HG02798 (cell line): ENCODE measurements at regions not wholly inside any gene's neighbourhood (a gene's known extent, or its start where the extent isn't known, plus 50 kb on each side); places are given as distances from the start of the nearest gene placed in this dataset.
"Not testable (repeated sequence)": the region's sequence is repeated elsewhere in the genome, so short reads cannot be mapped to it uniquely, and the experiment has no call there.

Experiments used
- ATAC-seq: cut with Tn5 transposase; IDR thresholded peaks from one replicate; pipeline ENCODE4 v1.9.1; 2021; ENCODE audit warnings: mild to moderate bottlenecking; ENCODE audit not compliant: unreplicated experiment, poor library complexity

DNA sequence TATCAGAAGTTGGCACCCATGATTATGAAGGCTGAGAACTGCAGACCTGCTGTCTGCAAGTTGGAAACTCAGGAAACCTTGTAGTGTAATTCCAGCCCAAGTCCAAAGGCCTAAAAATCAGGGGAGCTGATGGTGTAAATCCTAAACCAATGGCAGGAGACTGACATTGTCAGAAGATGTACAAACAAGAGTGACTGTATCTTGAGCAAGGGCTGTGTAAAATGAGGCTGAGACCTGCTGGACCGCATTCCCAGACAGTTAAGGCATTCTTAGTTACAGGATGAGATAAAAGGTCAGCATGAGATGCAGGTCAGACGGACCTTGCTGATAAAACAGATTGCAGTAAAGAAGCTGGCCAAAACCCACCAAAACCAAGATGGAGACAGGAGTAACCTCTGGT is 147.7 kb downstream of the COG6 start:
- no peak for ATAC-seq

DNA sequence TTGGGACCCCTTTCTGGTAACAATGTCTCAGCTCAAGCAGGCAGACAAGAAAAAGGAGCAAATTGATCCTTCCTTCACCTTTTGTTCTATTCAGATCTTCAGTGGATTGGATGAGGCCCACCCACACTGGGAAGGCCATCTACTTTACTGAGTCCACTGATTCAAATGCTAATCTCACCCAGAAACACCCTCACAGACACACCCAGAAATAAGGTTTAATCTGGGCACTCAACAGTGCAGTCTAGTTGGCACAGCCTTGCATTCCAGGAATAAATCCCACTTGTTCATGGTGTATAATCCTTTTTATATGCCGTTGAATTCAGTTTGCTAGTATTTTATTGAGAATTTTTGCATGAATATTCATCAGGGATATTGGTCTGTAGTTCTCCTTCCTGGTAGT is 148.4 kb downstream of the COG6 start:
- ATAC-seq = no peak

DNA sequence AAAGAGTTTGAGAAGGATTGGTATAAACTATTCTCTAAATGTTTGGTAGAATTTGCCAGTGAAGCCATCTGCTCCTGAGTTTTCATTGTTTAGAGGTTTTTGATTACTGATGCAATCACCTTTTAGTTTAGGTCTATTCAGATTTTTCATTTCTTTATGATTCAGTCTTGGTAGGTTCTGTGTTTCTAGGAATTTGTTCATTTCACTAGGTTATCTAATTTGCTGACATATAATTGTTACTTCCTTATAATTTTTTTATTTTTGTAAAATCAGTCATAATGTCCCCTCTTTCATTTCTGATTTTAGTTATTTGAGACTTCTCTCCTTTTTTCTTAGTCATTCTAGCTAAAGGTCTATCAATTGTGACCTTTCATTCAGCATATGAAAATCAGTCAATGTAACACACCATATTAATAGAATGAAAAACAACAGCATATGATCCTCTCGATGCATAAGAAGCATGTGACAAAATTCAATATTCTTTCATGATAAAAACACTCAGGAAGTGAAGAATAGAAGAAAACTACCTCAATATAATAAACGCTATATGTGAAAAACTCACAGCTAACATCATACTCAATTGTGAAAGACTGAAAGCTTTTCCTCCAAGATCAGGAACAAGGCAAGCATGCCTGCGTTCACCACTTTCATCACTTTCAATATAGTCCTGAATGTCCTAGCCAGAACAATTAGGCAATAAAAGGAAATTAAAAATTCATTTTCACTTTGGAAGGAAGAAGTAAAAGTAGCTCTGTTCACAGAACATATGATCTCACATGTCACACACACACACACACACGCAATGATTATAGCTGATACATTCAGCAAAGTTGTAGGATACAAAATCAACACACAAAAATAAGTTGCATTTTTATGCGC is 149.1 kb downstream of the COG6 start:
- ATAC-seq = no peak

DNA sequence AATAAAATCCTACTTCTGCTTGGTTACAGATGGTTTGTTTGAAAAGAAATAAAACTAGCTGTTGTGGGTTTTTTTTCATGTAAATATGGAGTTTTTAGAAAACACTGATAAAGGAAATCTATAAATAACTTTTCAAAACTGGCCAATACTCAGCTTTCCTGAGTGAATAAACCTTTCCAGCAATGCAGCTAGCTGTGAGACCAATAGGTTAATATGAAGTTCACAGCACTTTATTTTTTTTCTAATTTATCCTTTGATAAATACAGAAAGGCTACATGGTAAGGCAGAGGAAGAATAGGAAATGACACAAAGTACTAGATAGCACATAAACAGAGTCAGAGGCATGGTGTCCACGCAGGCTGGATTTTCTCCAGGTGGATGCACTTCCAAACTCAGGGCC is 154.0 kb downstream of the COG6 start:
- ATAC-seq = no peak

- ATAC-seq = no peak
Measured at GRCh38 chr13:39810091-39810877, 154.8 kb downstream of the COG6 start.

DNA sequence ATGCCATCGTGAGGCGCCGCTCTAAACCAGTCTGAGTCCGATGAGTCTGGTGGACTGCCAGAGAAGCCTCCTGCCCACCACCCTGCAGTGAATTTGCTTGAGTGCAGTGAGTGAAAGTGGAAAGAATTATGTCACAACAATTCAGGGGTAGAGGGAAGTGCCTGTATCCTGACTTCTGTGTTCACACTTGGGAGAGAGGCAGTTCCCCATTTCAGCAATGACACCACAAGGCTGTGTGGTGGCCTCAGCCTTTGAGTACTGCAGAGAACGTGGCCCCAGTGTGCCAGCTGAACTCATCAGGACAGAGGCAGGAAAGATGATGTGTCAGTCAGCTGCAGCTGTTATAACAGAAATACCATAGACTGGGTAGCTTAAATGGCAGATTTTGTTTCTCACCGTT is 155.6 kb downstream of the COG6 start:
- no peak for ATAC-seq

DNA sequence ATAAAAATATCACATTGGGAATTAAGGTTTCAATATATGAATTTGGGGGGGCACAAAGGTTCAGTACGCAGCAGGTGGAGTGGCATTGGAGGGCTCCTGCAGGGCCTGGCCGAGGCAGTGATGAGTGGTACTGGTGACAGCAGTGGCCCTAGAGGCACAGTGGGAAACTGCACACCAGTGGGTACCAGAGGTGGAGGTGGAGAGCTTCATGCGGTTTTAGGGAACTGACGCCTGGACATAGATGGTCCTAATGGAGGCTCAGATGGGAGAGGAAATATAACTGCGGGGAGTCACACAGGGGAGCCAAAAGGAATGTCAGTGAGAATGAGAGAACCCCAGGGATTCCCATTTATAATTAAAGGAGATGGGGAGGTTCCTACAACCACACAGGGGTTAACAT is 156.2 kb downstream of the COG6 start:
- ATAC-seq = no peak

- ATAC-seq = no peak
Measured at GRCh38 chr13:39815345-39816111, 160.1 kb downstream of the COG6 start.

DNA sequence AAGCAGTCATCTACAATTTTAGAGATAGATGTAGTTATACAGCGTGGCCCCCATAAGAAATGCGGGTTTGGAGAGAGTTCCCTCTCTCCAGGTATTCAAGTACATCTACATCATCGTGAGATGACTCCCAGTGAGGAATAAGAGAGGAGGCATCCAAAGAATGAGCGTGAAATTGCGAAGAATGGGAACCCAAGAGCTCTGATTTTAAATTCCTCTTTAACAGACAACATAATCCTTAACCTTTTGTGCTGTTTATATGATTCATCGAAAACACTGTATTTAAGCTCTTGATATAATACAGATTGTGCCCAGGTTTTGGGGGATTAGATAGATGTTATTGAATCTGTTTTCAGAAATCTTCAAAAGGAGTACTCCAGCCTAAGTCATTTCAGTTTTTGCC is 161.5 kb downstream of the COG6 start:
- ATAC-seq = no peak

DNA sequence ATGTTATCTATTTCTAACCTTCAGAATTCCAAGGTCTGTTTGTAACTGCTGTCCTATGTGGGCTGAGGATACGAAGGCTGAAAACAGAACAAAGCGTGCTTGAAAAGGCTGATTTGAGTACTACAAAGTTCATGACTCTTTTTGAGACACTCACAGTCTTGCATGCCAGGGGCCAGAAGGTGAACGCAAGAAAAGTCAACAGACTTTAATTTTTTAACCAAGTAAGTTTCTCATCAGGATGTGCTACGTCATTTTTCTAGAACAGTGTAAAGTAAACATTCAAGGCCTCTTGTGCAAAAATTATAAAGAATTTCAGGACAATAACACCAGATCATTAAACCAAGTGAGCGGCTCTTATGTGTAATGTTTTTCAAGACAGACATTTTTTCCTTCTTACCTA is 163.5 kb downstream of the COG6 start:
- no peak for ATAC-seq

GRCh38 chr13:39820606-39821005 is 165.1 kb downstream of the COG6 start:
- no peak for ATAC-seq

GRCh38 chr13:39821977-39822376 is 166.5 kb downstream of the COG6 start:
- ATAC-seq = peak; percentile 52

DNA sequence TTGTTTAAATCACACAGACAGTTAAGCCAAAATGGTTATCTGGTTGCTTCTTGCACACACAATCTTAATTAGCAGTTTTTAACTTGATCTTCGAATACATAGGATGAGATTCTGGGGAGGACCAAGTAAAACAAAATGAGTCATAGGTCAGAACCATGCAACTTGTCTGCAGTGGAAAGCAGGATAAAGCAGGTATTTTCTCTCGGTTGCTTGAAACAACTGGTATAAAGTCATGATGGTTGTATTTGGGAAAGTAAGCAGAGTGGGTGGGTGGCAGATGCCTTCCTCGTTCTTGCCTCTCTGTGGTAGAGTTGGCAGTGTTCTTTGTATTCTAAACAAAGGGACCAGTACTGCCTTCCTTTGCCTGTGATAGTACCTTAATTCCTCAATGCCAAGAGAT is 167.0 kb downstream of the COG6 start:
- no peak for ATAC-seq

DNA sequence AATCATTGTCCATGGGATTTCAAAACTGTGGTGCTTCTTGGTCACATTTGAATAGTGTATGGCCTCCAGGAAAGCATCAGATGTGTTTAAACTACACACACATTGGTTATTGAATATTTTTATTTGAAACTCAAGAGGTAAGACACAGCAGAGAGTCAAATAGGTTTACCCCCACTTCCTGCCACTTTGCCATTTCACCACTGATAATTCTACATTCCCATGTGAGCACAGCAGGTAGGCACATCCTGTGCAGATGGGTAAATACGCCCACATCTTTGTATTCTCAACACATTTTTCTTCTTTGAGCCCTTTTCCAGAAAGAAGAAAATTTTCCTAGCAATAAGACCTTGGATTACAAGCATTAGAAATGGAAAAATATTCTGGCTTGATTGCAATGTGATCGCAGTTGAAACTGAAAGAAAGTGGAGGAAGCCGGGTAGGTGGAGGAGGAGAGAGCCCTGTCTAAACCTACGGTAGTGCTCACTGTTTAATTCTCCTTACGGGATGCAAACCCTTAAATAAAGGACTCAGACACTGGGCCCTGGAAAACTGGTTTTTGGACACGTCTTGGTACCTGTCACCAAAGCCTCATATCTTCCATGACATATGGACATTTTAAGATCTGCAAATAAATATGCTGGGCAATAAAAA is 167.7 kb downstream of the COG6 start:
- no peak for ATAC-seq

DNA sequence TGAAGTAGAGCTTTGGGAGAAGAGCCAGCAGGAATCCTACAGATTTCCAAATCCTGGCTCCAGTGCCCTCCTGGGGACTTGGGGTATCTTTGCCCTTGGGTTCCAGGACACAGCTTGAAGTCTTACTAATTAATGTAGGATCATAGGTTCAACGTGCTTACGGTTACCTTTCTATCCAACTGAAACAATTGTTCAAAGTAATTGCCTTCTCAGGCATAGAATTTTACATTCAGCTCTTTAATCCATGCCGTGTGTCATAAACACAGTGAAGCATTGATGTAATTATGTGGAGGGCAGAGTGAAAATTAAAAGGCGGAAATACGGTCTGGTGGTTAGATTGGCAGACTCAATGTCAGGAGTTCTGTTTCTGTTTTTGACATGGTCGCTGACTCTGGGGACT is 170.4 kb downstream of the COG6 start:
- ATAC-seq = no peak

GRCh38 chr13:39835253-39835652 is 179.8 kb downstream of the COG6 start:
- no peak for ATAC-seq

DNA sequence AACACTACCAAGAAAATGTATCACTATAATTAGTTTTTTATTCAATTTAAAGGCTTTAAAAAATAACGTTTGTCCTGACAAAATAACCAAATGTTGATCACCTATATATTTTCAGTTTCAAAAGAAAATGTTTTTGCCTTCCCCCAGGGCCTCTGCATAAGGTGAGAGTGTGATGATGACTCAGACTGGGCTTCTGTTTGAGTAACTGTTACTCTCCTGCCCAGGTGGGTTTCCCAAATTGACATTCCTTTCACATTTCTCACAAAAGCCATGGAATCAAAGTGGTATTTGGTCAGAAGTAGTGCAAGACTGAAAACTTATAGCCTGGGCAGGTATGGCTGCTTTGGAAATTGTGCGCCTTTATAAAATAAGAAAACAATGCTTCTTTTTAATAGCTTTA is 180.6 kb downstream of the COG6 start:
- no peak for ATAC-seq

DNA sequence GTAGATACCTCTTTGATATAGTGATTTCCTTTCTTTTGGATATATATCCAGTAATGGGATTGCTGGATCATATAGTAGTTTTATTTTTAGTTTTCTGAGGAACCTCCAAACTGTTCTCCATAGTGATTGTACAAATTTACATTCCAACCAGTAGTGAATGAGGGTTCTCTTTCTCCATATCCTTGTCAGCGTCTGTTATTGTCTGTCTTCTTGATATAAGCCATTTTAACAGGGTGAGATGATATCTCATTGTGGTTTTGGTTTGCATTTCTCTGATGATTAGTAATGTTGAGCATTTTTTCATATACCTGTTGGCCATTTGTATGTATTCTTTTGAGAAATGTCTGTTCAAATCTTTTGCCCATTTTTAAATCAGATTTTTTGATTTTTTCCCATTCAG is 182.4 kb downstream of the COG6 start:
- ATAC-seq = not testable (repeated sequence)

DNA sequence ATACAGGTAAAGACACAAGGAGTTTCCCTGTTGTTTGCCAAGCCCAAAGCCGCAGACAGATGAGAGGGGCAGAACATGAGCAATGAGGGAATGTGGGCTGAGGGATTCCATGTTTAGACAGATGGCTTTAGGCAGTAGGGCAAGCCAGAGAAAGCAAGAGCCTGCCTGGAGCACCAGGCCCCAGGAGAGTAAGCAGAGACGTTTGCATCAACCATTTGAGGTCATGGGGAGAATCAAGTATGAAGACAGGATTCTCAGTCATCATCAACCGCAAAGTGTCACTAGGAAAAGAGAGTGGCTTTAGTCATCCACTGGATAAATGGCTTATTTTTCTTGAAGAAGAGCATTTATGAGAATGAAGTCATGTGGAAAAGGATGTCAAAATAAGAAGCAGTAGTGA is 184.7 kb downstream of the COG6 start:
- ATAC-seq = no peak

- ATAC-seq = no peak
Measured at GRCh38 chr13:39847336-39847735, 191.9 kb downstream of the COG6 start.
